Heart left ventricle (tissue), 13 donors: ENCODE measurements at regions not wholly inside any gene's neighbourhood (a gene's known extent, or its start where the extent isn't known, plus 50 kb on each side); places are given as distances from the start of the nearest gene placed in this dataset.

Source experiments
- CTCF ChIP-seq, 12 donors: fragments of 200-600 bp; sonication (generic) in 4 of 12; IDR thresholded peaks; one replicate each; pipeline versions ENCODE4 v1.5.0 to v1.8.0; 2018 to 2022; ENCODE audit warnings: antibody characterized with exemption in 12 of 12, mild to moderate bottlenecking in 5 of 12
- POLR2A ChIP-seq, 2 donors: fragments of 450-650 bp; IDR thresholded peaks; one replicate each; pipeline ENCODE4 v1.6.1; 2017; ENCODE audit warnings: antibody characterized with exemption in 2 of 2, mild to moderate bottlenecking in 2 of 2, moderate library complexity in 2 of 2
- donor health status: ischemic (EF 13 %, LVEDD 7.1; RV severe dilation, severe dysfunction).
- donor health status: DM: no; HTN: yes; CAD: no.
- donor health status: DM: no; HTN: no; CAD: no.
- donor health status: ischemic (EF 25% LVEDD 6.9; RV normal size, moderate dysfunction).
- donor health status: ischemic (EF 25% LVEDD 5.7; RV mildly dilated, moderate dysfunction).
- donor health status: ischemic (EF 35%, LVEDD 5.7; RV mildly dilated, moderate dysfunction).
- donor health status: nonischemic (EF 11% LVEDD 7.7; RV severe dilation, severe dysfunction).
- donor health status: DM: yes; HTN: yes; CAD: no.
- donor health status: PGD.
- donor health status: ischemic (EF 29% LVEDD 5.4; RV normal size, mild dysfunction).
- donor health status: nonischemic (EF 23%, LVEDD 6.1; RV moderate dilation, normal function).

DNA sequence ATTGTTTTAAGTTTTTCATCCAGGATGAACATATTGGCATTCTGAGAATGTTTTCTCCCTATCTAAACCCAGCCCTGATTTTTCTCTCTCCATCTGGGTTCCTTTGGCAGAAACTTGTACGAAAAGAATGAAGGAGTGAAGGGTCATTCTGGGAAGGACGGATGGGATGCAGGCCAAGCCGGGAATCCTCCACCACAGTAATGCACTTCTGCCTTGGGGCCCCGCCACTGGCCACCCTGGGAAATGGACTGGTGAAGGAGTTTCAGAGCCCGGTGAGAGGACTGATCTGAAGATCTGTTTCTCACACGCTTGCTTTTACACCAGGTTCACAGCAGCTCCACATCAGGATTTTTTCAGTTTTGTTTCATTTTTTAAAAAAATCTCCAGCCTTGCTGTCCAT lies 554.8 kb downstream of the BNC2 start:
- TF ChIP-seq CTCF (IDR thresholded peaks at IDR 0.05) (no peak), POLR2A (IDR thresholded peaks at IDR 0.05) (no peak)
